ENCODE measurements at regions not wholly inside any gene's neighbourhood (a gene's known extent, or its start where the extent isn't known, plus 50 kb on each side); places are given as distances from the start of the nearest gene placed in this dataset.
"Not testable (repeated sequence)": the region's sequence is repeated elsewhere in the genome, so short reads cannot be mapped to it uniquely, and the experiment has no call there.

DNA sequence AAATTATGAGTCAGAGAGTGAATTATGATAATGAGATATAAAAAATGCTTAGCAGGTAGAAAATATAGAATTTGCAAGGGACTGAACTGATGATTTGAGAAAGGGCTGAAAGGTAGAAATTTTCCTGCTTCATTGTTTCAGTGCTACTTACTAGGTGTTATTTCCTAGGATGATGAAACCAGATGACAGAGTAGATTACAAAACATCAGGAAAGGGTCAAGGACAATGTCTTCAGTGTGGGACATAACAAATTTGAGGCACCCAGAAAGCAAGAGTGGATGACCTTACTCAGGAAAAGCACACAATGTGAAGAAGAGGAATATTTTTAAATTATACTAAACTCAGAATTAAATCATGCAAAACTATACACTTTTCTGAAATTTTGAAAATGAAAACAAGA is 102.1 kb downstream of the SHCBP1 start:
- Mint-ChIP-seq H3K36me3 (ENCODE audit: low read depth) (no peaks in the 10 kb centered on the region), H3K9me3 (no peaks in the 10 kb centered on the region), H3K27ac (no peak overlapping the region), H3K4me3 (no peak overlapping the region), H3K4me1 (ENCODE audit: low read depth) (no peaks in the 10 kb centered on the region), H3K27me3 (ENCODE audit: low read depth) (no peaks in the 10 kb centered on the region)
- no peak for DNase-seq (ENCODE audit: low spot score)

DNA sequence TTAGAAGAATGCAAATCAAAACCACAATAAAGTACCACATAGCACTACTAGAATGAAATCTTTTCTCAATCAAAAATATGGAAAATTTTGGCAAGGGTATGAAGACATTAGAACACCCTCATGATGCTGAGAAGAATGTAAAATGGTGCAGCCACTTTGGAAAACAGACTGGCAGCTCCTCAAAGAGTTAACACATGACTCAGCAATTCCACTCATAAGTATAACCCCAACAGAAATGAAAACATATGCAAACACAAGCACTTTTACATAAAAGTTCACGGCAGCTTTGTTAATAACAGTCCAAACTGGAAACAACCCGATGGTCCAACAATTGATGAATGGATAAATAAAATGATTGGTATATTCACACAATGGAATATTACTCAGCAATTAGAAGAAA is 124.5 kb downstream of the SHCBP1 start:
- Mint-ChIP-seq H3K27ac (no peak overlapping the region), H3K4me1 (ENCODE audit: low read depth) (no peaks in the 10 kb centered on the region)

GRCh38 chr16:46482895-46483294 is 138.3 kb downstream of the SHCBP1 start:
- H3K9me3 Mint-ChIP-seq, result peaks cover 64% of the 10 kb centered on the region
- H3K27me3 Mint-ChIP-seq (ENCODE audit: low read depth), result no peaks in the 10 kb centered on the region
- H3K4me3 Mint-ChIP-seq, result no peak overlapping the region

More for the DNA sequence above, 124.5 kb downstream of the SHCBP1 start:
- Mint-ChIP-seq H3K9me3 (peaks cover 18% of the 10 kb centered on the region), H3K36me3 (ENCODE audit: low read depth) (no peaks in the 10 kb centered on the region), H3K27me3 (ENCODE audit: low read depth) (no peaks in the 10 kb centered on the region), H3K4me3 (no peak overlapping the region)
- DNase-seq (ENCODE audit: low spot score), result no peak

GRCh38 chr16:46466239-46466638 is 154.9 kb downstream of the SHCBP1 start:
- H3K27me3 Mint-ChIP-seq (ENCODE audit: low read depth), result no peaks in the 10 kb centered on the region
- H3K9me3 Mint-ChIP-seq, result peaks cover 71% of the 10 kb centered on the region
- H3K4me3 Mint-ChIP-seq, result no peak overlapping the region
- H3K4me1 Mint-ChIP-seq (ENCODE audit: low read depth), result no peaks in the 10 kb centered on the region
- DNase-seq (ENCODE audit: low spot score), result no peak
- H3K27ac Mint-ChIP-seq, result no peak overlapping the region
- H3K36me3 Mint-ChIP-seq (ENCODE audit: low read depth), result no peaks in the 10 kb centered on the region

More at GRCh38 chr16:46482895-46483294, 138.3 kb downstream of the SHCBP1 start:
- H3K4me1 Mint-ChIP-seq (ENCODE audit: low read depth), result no peaks in the 10 kb centered on the region
- no peaks in the 10 kb centered on the region for H3K36me3 Mint-ChIP-seq (ENCODE audit: low read depth)
- H3K27ac Mint-ChIP-seq, result no peak overlapping the region
- DNase-seq (ENCODE audit: low spot score), result no peak

DNA sequence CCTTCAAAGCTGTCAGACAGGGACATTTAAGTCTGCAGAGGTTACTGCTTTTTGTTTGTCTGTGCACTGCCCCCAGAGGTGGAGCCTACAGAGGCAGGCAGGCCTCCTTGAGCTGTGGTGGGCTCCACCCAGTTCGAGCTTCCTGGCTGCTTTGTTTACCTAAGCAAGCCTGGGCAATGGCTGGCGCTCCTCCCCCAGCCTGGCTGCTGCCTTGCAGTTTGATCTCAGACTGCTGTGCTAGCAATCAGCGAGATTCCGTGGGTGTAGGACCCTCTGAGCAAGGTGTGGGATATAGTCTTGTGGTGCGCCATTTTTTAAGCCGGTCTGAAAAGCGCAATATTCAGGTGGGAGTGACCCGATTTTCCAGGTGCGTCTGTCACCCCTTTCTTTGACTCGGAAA is 166.4 kb downstream of the SHCBP1 start:
- DNase-seq (ENCODE audit: low spot score); H3K27ac Mint-ChIP-seq; H3K36me3 Mint-ChIP-seq (ENCODE audit: low read depth); H3K27me3 Mint-ChIP-seq (ENCODE audit: low read depth); H3K4me1 Mint-ChIP-seq (ENCODE audit: low read depth); H3K4me3 Mint-ChIP-seq: not testable (repeated sequence)
- H3K9me3 Mint-ChIP-seq, result peaks cover 24% of the 10 kb centered on the region

DNA sequence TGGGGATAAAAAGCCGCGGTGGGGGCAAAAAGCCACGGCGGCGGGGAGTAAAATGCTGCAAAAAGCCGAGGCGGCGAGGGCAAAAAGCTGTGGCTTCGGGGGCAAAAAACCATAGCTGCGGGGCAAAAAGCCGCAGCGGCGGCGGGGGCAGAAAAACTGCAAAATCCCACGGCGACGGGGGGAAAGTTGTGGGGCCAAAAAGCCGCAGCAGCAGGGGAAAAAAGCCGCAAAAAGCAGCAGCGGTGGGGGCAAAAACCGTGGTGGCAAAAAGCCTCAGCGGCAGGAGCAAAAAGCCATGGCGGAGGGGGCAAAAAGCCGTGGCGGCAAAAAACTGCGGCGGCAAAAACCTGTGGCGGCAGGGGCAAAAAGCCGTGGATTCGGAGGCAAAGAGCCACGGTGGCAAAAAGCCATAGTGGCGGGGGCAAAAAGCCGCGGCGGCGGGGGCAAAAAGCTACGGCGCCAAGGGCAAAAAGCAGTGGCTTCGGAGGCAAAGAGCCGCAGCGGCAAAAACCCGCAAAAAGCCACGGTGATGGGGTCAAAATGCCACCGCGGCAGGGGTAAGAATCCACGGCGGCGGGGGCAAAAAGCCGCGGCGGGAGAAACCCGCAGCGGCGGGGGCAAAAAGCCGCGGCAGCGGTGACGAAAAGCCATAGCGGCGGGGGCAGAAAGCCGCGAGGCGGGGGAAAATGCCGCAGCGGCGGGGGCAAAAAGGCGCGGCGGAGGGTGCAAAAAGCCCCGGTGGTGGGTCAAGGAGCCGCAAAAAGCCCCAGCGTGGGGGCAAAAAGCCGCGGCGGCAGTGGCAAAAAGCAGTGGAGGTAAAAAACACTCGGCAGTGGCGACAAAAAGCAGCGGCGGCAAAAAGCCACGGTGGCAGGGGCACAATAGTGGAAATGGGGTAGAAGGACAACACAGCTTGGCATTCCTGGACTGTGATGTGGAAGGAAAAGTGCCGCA is 192.8 kb downstream of the SHCBP1 start:
- Mint-ChIP-seq H3K4me3 (no peak overlapping the region), H3K4me1 (ENCODE audit: low read depth) (no peaks in the 10 kb centered on the region), H3K27ac (no peak overlapping the region), H3K27me3 (ENCODE audit: low read depth) (peaks cover 4% of the 10 kb centered on the region), H3K9me3 (peaks cover 39% of the 10 kb centered on the region), H3K36me3 (ENCODE audit: low read depth) (no peaks in the 10 kb centered on the region)
- no peak for DNase-seq (ENCODE audit: low spot score)

DNA sequence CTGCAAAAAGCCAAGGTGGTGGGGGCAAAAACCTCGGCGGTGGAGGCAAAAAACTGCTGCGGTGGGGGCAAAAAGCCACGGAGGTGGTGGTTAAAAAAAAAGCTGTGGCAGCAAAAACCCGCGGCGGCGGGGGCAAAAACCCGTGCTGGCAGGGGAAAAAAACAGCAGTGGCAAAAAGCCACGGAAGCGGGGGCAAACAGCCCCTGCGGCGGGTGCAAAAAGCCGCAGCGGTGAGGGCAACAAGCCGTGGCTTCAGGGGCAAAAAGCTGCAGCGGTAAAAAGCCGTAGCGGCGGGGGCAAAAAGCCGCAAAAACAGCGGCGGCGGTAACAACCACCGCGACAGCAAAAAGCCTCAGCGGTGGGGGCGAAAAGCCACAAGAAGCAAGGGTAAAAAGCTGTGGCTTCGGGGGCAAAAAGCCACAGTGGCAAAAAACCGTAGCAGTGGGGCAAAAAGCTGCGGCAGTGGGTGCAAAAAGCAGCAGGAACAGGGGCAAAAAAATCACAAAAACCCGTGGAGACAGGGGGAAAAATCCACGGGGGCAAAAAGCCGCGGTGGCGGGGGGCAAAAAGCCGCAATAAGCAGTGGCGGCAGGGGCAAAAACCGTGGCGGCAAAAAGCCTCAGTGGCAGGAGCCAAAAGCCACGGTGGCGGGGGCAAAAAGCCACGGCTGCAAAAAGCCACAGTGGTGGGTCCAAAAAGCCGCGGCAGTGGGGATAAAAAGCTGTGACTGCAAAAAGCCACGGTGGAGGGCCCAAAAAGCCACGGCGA is 193.7 kb downstream of the SHCBP1 start:
- no peak overlapping the region for H3K4me3 Mint-ChIP-seq
- H3K36me3 Mint-ChIP-seq (ENCODE audit: low read depth), result no peaks in the 10 kb centered on the region
- H3K27ac Mint-ChIP-seq, result peak overlapping the region; percentile 55
- no peaks in the 10 kb centered on the region for H3K4me1 Mint-ChIP-seq (ENCODE audit: low read depth)
- peaks cover 4% of the 10 kb centered on the region for H3K27me3 Mint-ChIP-seq (ENCODE audit: low read depth)
- H3K9me3 Mint-ChIP-seq, result peaks cover 43% of the 10 kb centered on the region
- no peak for DNase-seq (ENCODE audit: low spot score)

DNA sequence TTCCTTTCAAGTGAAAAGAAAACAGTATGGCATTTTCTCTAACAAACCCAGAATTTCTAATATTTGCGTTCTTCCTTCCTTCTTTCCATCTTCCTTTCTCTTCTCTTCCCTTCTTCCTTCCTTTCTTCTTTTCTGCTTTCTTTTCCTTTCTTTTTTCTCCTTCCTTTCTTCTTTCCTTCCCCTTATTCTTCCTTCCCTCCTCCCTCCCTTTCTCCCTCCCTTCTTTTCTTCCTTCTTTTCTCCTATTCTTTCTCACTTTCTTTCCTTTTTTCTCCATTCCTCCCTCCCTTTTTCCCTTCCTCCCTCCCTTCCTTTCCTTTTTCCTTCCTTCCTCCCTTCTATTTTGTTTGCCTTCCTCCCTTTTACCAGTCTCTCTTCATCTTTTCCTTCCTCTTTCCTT is 194.8 kb downstream of the SHCBP1 start:
- H3K36me3 Mint-ChIP-seq (ENCODE audit: low read depth), result no peaks in the 10 kb centered on the region
- peaks cover 4% of the 10 kb centered on the region for H3K27me3 Mint-ChIP-seq (ENCODE audit: low read depth)
- H3K4me3 Mint-ChIP-seq, result no peak overlapping the region
- H3K9me3 Mint-ChIP-seq, result peaks cover 55% of the 10 kb centered on the region
- no peak overlapping the region for H3K27ac Mint-ChIP-seq
- no peak for DNase-seq (ENCODE audit: low spot score)
- H3K4me1 Mint-ChIP-seq (ENCODE audit: low read depth), result no peaks in the 10 kb centered on the region

DNA sequence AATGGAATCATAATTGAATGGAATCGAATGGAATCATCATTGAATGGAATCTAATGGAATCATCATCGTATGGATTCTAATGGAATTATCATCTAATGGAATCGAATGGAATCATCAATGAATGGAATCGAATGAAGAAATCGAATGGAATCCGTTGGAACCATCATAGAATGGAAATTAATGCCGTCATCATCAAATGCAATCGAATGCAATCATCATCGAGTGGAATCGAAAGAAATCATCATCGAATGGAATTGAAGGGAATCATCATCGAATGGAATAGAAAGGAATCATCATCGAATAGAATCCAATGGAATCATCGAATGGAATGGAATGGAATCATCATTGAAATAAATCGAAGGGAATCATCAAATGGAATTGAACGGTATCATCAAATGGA is 217.2 kb downstream of the SHCBP1 start:
- Mint-ChIP-seq H3K27ac (no peak overlapping the region), H3K4me3 (no peak overlapping the region), H3K27me3 (ENCODE audit: low read depth) (no peaks in the 10 kb centered on the region), H3K36me3 (ENCODE audit: low read depth) (peaks cover 5% of the 10 kb centered on the region), H3K9me3 (peaks cover 26% of the 10 kb centered on the region), H3K4me1 (ENCODE audit: low read depth) (no peaks in the 10 kb centered on the region)
- DNase-seq (ENCODE audit: low spot score), result no peak

- not testable (repeated sequence) for H3K9me3 Mint-ChIP-seq; H3K27ac Mint-ChIP-seq; H3K4me1 Mint-ChIP-seq (ENCODE audit: low read depth); H3K27me3 Mint-ChIP-seq (ENCODE audit: low read depth); H3K4me3 Mint-ChIP-seq; H3K36me3 Mint-ChIP-seq (ENCODE audit: low read depth)
- peak; percentile 76 for DNase-seq (ENCODE audit: low spot score)
Observed at GRCh38 chr16:46398559-46398958, 222.6 kb downstream of the SHCBP1 start.

- H3K27me3 Mint-ChIP-seq (ENCODE audit: low read depth); H3K9me3 Mint-ChIP-seq; H3K36me3 Mint-ChIP-seq (ENCODE audit: low read depth); H3K4me3 Mint-ChIP-seq; H3K4me1 Mint-ChIP-seq (ENCODE audit: low read depth); H3K27ac Mint-ChIP-seq: not testable (repeated sequence)
- peak; percentile 20 for DNase-seq (ENCODE audit: low spot score)
Observed at GRCh38 chr16:46396883-46397270, 224.3 kb downstream of the SHCBP1 start.

- H3K36me3 Mint-ChIP-seq (ENCODE audit: low read depth); H3K27me3 Mint-ChIP-seq (ENCODE audit: low read depth); H3K9me3 Mint-ChIP-seq; H3K4me1 Mint-ChIP-seq (ENCODE audit: low read depth); H3K4me3 Mint-ChIP-seq; H3K27ac Mint-ChIP-seq: not testable (repeated sequence)
- peak; percentile 55 for DNase-seq (ENCODE audit: low spot score)
Observed at GRCh38 chr16:46396131-46396882, 224.9 kb downstream of the SHCBP1 start.

DNA sequence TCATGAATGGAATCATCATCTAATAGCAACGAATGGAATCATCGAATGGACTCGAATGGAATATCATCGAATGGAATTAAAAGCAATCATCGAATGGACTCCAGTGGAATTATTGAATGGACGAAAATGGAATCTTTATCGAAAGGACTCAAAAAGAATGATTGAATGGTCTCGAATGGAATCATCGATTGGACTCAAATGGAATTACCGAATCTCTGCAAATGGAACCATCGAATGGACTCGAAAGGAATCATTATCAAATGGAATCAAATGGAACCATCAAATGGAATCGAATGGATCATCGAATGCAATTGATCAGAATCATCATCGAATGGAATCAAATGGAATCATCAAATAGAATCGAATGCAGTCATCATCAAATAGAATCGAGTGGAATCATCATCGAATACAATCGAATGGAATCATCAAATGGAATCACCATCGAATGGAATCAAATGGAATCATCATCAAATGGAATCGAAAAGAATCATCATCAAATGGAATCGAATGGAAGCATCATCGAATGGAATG is 225.7 kb downstream of the SHCBP1 start:
- not testable (repeated sequence) for H3K27ac Mint-ChIP-seq; H3K27me3 Mint-ChIP-seq (ENCODE audit: low read depth); H3K4me1 Mint-ChIP-seq (ENCODE audit: low read depth); H3K36me3 Mint-ChIP-seq (ENCODE audit: low read depth); H3K4me3 Mint-ChIP-seq
- peaks cover 13% of the 10 kb centered on the region for H3K9me3 Mint-ChIP-seq
- DNase-seq (ENCODE audit: low spot score), result peak; percentile 36

DNA sequence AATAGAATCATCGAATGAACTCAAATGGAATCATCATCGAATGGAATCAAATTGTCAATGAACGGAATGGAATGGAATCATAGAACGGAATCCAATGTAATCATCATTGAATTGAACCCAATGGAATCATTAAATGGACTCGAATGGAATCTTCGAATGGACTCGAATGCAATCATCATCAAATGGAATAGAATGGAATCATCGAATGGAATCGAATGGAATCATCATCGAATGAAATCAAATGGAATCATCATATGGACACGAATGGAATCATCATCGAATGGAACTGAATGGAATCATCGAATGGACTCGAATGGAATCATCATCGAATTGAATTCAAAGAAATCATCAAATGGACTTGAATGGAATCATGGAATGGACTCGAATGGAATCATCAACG is 226.2 kb downstream of the SHCBP1 start:
- H3K27me3 Mint-ChIP-seq (ENCODE audit: low read depth); DNase-seq (ENCODE audit: low spot score); H3K27ac Mint-ChIP-seq; H3K36me3 Mint-ChIP-seq (ENCODE audit: low read depth); H3K4me3 Mint-ChIP-seq; H3K4me1 Mint-ChIP-seq (ENCODE audit: low read depth): not testable (repeated sequence)
- H3K9me3 Mint-ChIP-seq, result peaks cover 13% of the 10 kb centered on the region
